Endodermal cell (in vitro differentiated cells): ENCODE measurements at regions not wholly inside any gene's neighbourhood (a gene's known extent, or its start where the extent isn't known, plus 50 kb on each side); places are given as distances from the start of the nearest gene placed in this dataset.

Experiments
- DNase-seq: peaks from one replicate; pipeline ENCODE4 v3.0.0-alpha.2; 2017
- H3K27ac ChIP-seq: 2 replicates; pipeline ENCODE4 v1.5.1; 2013; ENCODE audit warnings: mild to moderate bottlenecking, low read depth, low read length, moderate library complexity
- H3K27me3 ChIP-seq: 2 replicates; pipeline ENCODE4 v1.6.1; 2013; ENCODE audit warnings: mild to moderate bottlenecking, low read length, moderate library complexity; ENCODE audit not compliant: insufficient read depth, control insufficient read depth, poor library complexity, severe bottlenecking
- H3K36me3 ChIP-seq: 2 replicates; pipeline ENCODE4 v1.7.0; 2013; ENCODE audit warnings: mild to moderate bottlenecking, low read length, moderate library complexity; ENCODE audit not compliant: control insufficient read depth, insufficient read depth
- H3K4me1 ChIP-seq: one replicate; pipeline ENCODE4 v1.7.0; 2013; ENCODE audit warnings: low read length; ENCODE audit not compliant: control insufficient read depth, insufficient read depth
- H3K4me3 ChIP-seq: 2 replicates; pipeline ENCODE4 v1.5.1; 2013; ENCODE audit warnings: mild to moderate bottlenecking, low read length, moderate library complexity
- H3K9ac ChIP-seq: 2 replicates; pipeline ENCODE4 v1.6.1; 2013; ENCODE audit warnings: mild to moderate bottlenecking, low read length, moderate library complexity; ENCODE audit not compliant: poor library complexity, severe bottlenecking; ENCODE audit errors: extremely low read depth
- H3K9me3 ChIP-seq: 2 replicates; pipeline ENCODE4 v1.6.1; 2013; ENCODE audit warnings: mild to moderate bottlenecking, low read length, moderate library complexity; ENCODE audit not compliant: control insufficient read depth
- H3K27ac Mint-ChIP-seq: 2 replicates; pipeline ENCODE4 v1.8.0; 2020; ENCODE audit warnings: mixed read lengths
- H3K27me3 Mint-ChIP-seq: 2 replicates; pipeline ENCODE4 v1.8.0; 2021; ENCODE audit warnings: mild to moderate bottlenecking, mixed read lengths; ENCODE audit not compliant: insufficient read depth
- H3K36me3 Mint-ChIP-seq: 2 replicates; pipeline ENCODE4 v1.8.0; 2020; ENCODE audit warnings: low read depth, mixed read lengths
- H3K4me1 Mint-ChIP-seq: 2 replicates; pipeline ENCODE4 v1.8.0; 2020; ENCODE audit warnings: mixed read lengths
- H3K4me3 Mint-ChIP-seq: 2 replicates; pipeline ENCODE4 v1.8.0; 2020; ENCODE audit warnings: mild to moderate bottlenecking, moderate library complexity, mixed read lengths
- H3K9me3 Mint-ChIP-seq: 2 replicates; pipeline ENCODE4 v1.8.0; 2020; ENCODE audit warnings: mild to moderate bottlenecking, mixed read lengths
- CTCF ChIP-seq: fragments of 200-600 bp; sonication (generic); conservative IDR thresholded peaks from 2 replicates; pipeline ENCODE4 v1.5.0; 2021; ENCODE audit warnings: antibody characterized with exemption, mild to moderate bottlenecking
- WGBS, 2 experiments: methylation state at CpG; one replicate each; pipeline versions ENCODE4 v1.1.5 to v1.1.7; 2013; ENCODE audit warnings: missing lambda C conversion rate in 2 of 2, mixed read lengths in 1 of 2; ENCODE audit not compliant: insufficient coverage in 1 of 2, insufficient read length in 1 of 2; 5-methylcytosine and 5-hydroxymethylcytosine counted together

GRCh38 chr2:239619369-239619768 lies 218.5 kb upstream of the HDAC4 start:
- TF ChIP-seq CTCF = no peak
- Histone ChIP-seq H3K9ac (no peak overlapping the region), H3K4me1 (no peaks in the 10 kb centered on the region), H3K27me3 (no peaks in the 10 kb centered on the region), H3K4me3 (no peak overlapping the region), H3K9me3 (peaks cover 8% of the 10 kb centered on the region), H3K27ac (no peak overlapping the region), H3K36me3 (no peaks in the 10 kb centered on the region)
- 100% methylated on average over 1 of the region's 1 CpG; no CpG with 5 or more reads in 1 of the 2 experiments for WGBS, 2 experiments
- no peaks in the 10 kb centered on the region for H3K36me3 Mint-ChIP-seq
- H3K27me3 Mint-ChIP-seq = no peaks in the 10 kb centered on the region
- no peak for DNase-seq
- H3K4me1 Mint-ChIP-seq = no peaks in the 10 kb centered on the region
- H3K9me3 Mint-ChIP-seq = peaks cover 15% of the 10 kb centered on the region
- no peak overlapping the region for H3K27ac Mint-ChIP-seq
- no peak overlapping the region for H3K4me3 Mint-ChIP-seq

GRCh38 chr2:239616729-239617128 lies 215.9 kb upstream of the HDAC4 start:
- Mint-ChIP-seq H3K9me3 (peaks cover 15% of the 10 kb centered on the region), H3K36me3 (no peaks in the 10 kb centered on the region), H3K4me1 (no peaks in the 10 kb centered on the region), H3K4me3 (no peak overlapping the region), H3K27me3 (no peaks in the 10 kb centered on the region), H3K27ac (no peak overlapping the region)
- Histone ChIP-seq H3K27me3 (no peaks in the 10 kb centered on the region), H3K27ac (no peak overlapping the region), H3K9ac (no peak overlapping the region), H3K36me3 (no peaks in the 10 kb centered on the region), H3K4me1 (no peaks in the 10 kb centered on the region), H3K9me3 (peaks cover 8% of the 10 kb centered on the region), H3K4me3 (no peak overlapping the region)
- no peak for DNase-seq
- WGBS, 2 experiments = 71 to 80% methylated on average over 1 to 2 of the region's 2 CpGs
- no peak for TF ChIP-seq CTCF

- no peak overlapping the region for H3K4me3 ChIP-seq
- DNase-seq = no peak
- H3K36me3 ChIP-seq = no peaks in the 10 kb centered on the region
- Mint-ChIP-seq H3K27me3 (no peaks in the 10 kb centered on the region), H3K27ac (no peak overlapping the region), H3K4me3 (no peak overlapping the region), H3K4me1 (no peaks in the 10 kb centered on the region), H3K9me3 (peaks cover 11% of the 10 kb centered on the region), H3K36me3 (no peaks in the 10 kb centered on the region)
- no peak for TF ChIP-seq CTCF
- H3K4me1 ChIP-seq = no peaks in the 10 kb centered on the region
- H3K9me3 ChIP-seq = peaks cover 8% of the 10 kb centered on the region
- no peaks in the 10 kb centered on the region for H3K27me3 ChIP-seq
- no peak overlapping the region for H3K27ac ChIP-seq
- H3K9ac ChIP-seq = no peak overlapping the region
- WGBS, 2 experiments = 90 to 92% methylated on average over 9 to 11 of the region's 11 CpGs
Observed at GRCh38 chr2:239612133-239612532, 211.3 kb upstream of the HDAC4 start.
